ENCODE measurements at regions not wholly inside any gene's neighbourhood (a gene's known extent, or its start where the extent isn't known, plus 50 kb on each side); places are given as distances from the start of the nearest gene placed in this dataset.

GRCh38 chr9:7229571-7229970 lies 471.8 kb downstream of the KDM4C start:
- TF ChIP-seq EP300 (IDR thresholded peaks at IDR 0.05) = no peak
- no peak for TF ChIP-seq POLR2AphosphoS5 (IDR thresholded peaks at IDR 0.05)
- TF ChIP-seq CTCF (IDR thresholded peaks at IDR 0.05) = no peak
